ENCODE measurements at regions not wholly inside any gene's neighbourhood (a gene's known extent, or its start where the extent isn't known, plus 50 kb on each side); places are given as distances from the start of the nearest gene placed in this dataset.

- Histone ChIP-seq H3K4me3 (no peak overlapping the region), H3K4me1 (no peaks in the 10 kb centered on the region), H3K9me3 (no peaks in the 10 kb centered on the region), H3K27me3 (no peaks in the 10 kb centered on the region), H3K27ac (no peak overlapping the region), H3K36me3 (no peaks in the 10 kb centered on the region)
- intact Hi-C loops (cut with DNase I), result no loop called here
- ATAC-seq (no peak), DNase-seq (no peak)
- TF ChIP-seq POLR2A (IDR thresholded peaks at IDR 0.05), result no peak
- WGBS (ENCODE audit: insufficient coverage, low coverage, low lambda C conversion rate, missing lambda C conversion rate), result 100% methylated on average over 1 of the region's 1 CpG
These were observed 262.8 kb downstream of the SNCA start for GRCh38 chr4:89574176-89574575.

- no peak for DNase-seq
- Histone ChIP-seq H3K4me3 (no peak overlapping the region), H3K27me3 (no peaks in the 10 kb centered on the region), H3K36me3 (no peaks in the 10 kb centered on the region), H3K4me1 (no peaks in the 10 kb centered on the region), H3K9me3 (no peaks in the 10 kb centered on the region), H3K27ac (no peak overlapping the region)
- no peak for ATAC-seq
- 69% methylated on average over 1 of the region's 1 CpG for WGBS (ENCODE audit: insufficient coverage, low coverage, low lambda C conversion rate, missing lambda C conversion rate)
- no peak for TF ChIP-seq CTCF (IDR thresholded peaks at IDR 0.05)
- TF ChIP-seq POLR2A (IDR thresholded peaks at IDR 0.05), result no peak
- intact Hi-C loops (cut with DNase I), result no loop called here
These were observed 263.3 kb downstream of the SNCA start for GRCh38 chr4:89573656-89574055.

- no peak overlapping the region for H3K27ac ChIP-seq
- intact Hi-C loops (cut with DNase I), result no loop called here
- no peaks in the 10 kb centered on the region for H3K4me1 ChIP-seq
- TF ChIP-seq CTCF (IDR thresholded peaks at IDR 0.05) (no peak), POLR2A (IDR thresholded peaks at IDR 0.05) (no peak)
- DNase-seq (no peak), ATAC-seq (no peak)
- 58% methylated on average over 2 of the region's 2 CpGs for WGBS (ENCODE audit: insufficient coverage, low coverage, low lambda C conversion rate, missing lambda C conversion rate)
- H3K27me3 ChIP-seq, result no peaks in the 10 kb centered on the region
- no peaks in the 10 kb centered on the region for H3K9me3 ChIP-seq
- no peaks in the 10 kb centered on the region for H3K36me3 ChIP-seq
- H3K4me3 ChIP-seq, result no peak overlapping the region
These were observed 264.6 kb downstream of the SNCA start for GRCh38 chr4:89572224-89572858.

- H3K27me3 ChIP-seq, result no peaks in the 10 kb centered on the region
- no peak overlapping the region for H3K4me3 ChIP-seq
- H3K4me1 ChIP-seq, result no peaks in the 10 kb centered on the region
- ATAC-seq (no peak), DNase-seq (no peak)
- no peaks in the 10 kb centered on the region for H3K9me3 ChIP-seq
- TF ChIP-seq CTCF (IDR thresholded peaks at IDR 0.05) (no peak), POLR2A (IDR thresholded peaks at IDR 0.05) (no peak)
- intact Hi-C loops (cut with DNase I), result no loop called here
- no peak overlapping the region for H3K27ac ChIP-seq
- WGBS (ENCODE audit: insufficient coverage, low coverage, low lambda C conversion rate, missing lambda C conversion rate), result 25% methylated on average over 1 of the region's 1 CpG
- H3K36me3 ChIP-seq, result no peaks in the 10 kb centered on the region
These were observed 263.3 kb upstream of the GPRIN3 start for GRCh38 chr4:89570931-89571330.

GRCh38 chr4:89567936-89568335 lies 260.3 kb upstream of the GPRIN3 start:
- no peaks in the 10 kb centered on the region for H3K27me3 ChIP-seq
- H3K27ac ChIP-seq, result no peak overlapping the region
- intact Hi-C loops (cut with DNase I), result no loop called here
- no peaks in the 10 kb centered on the region for H3K36me3 ChIP-seq
- H3K9me3 ChIP-seq, result no peaks in the 10 kb centered on the region
- no peak overlapping the region for H3K4me3 ChIP-seq
- no peak for DNase-seq
- WGBS (ENCODE audit: insufficient coverage, low coverage, low lambda C conversion rate, missing lambda C conversion rate), result 75% methylated on average over 1 of the region's 7 CpGs
- H3K4me1 ChIP-seq, result no peaks in the 10 kb centered on the region
- TF ChIP-seq CTCF (IDR thresholded peaks at IDR 0.05) (no peak), POLR2A (IDR thresholded peaks at IDR 0.05) (no peak)
- ATAC-seq, result no peak
